ENCODE measurements at regions not wholly inside any gene's neighbourhood (a gene's known extent, or its start where the extent isn't known, plus 50 kb on each side); places are given as distances from the start of the nearest gene placed in this dataset.
"Not testable (repeated sequence)": the region's sequence is repeated elsewhere in the genome, so short reads cannot be mapped to it uniquely, and the experiment has no call there.

DNA sequence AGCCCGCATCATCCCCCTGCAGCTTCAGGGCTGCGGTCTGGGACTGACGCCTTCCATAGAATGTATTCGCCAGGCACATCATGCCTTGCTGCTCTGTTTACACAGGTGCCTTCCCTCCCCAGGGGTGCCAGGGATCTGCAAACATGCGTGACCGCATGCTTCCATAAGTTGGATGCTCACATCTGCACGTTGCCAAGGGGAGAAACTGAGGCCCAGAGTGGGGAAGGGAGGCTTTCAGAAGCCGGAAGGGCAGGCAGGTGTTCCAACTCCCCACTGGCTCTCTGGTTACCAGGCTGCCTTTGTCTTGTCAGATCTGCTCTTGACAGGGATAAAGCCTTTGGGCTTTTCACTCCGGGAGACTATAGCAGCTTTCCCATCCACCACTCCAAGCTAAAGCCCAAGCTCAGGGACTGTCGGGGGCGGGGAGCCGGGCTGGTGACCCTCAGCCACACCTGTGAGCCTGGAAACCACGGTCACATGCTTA is 125.8 kb upstream of the TNP1 start:
- H3K4me3 Mint-ChIP-seq, result no peak overlapping the region
- POLR2A ChIA-PET, result no interaction called here
- H3K27me3 Mint-ChIP-seq, result peaks cover 6% of the 10 kb centered on the region
- intact Hi-C loops (cut with micrococcal nuclease), result no loop called here
- CTCF ChIA-PET, result interaction anchor here (1.2 kb wide), 1 partner anchor 7 kb away, joined by 3 read pairs; no protein-coding TSS in a partner anchor
- H3K36me3 Mint-ChIP-seq, result no peaks in the 10 kb centered on the region
- H3K4me1 Mint-ChIP-seq (ENCODE audit: low read depth), result no peaks in the 10 kb centered on the region
- H3K27ac Mint-ChIP-seq, result no peak overlapping the region
- no peaks in the 10 kb centered on the region for H3K9me3 Mint-ChIP-seq
- no peak for DNase-seq

DNA sequence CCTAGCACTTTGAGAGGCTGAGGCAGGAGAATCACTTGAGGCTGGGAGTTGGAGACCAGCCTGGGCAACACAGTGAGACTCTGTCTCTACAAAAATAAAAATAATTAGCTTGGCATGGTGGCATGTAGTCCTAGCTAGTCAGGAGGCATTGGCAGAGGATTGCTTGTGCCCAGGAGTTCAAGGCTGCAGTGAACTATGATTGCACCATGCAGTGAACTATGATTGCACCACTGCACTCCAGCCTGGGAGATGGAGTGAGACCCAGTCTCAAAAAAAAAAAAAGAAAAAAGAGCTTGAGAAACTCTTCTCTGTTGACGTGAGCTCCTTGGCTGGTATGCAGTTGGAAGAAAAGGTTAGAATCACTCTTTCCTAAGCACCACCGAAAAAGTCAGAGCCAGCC is 125.1 kb upstream of the TNP1 start:
- no peaks in the 10 kb centered on the region for H3K9me3 Mint-ChIP-seq
- intact Hi-C loops (cut with micrococcal nuclease), result no loop called here
- H3K27me3 Mint-ChIP-seq, result peaks cover 6% of the 10 kb centered on the region
- H3K4me1 Mint-ChIP-seq (ENCODE audit: low read depth), result no peaks in the 10 kb centered on the region
- no peak for DNase-seq
- H3K4me3 Mint-ChIP-seq, result no peak overlapping the region
- CTCF ChIA-PET, result interaction anchor here (1.0 to 1.2 kb wide), 2 partner anchors 8 to 44 kb away, joined by 3 read pairs; no protein-coding TSS in a partner anchor
- POLR2A ChIA-PET, result no interaction called here
- H3K27ac Mint-ChIP-seq, result no peak overlapping the region
- H3K36me3 Mint-ChIP-seq, result no peaks in the 10 kb centered on the region

DNA sequence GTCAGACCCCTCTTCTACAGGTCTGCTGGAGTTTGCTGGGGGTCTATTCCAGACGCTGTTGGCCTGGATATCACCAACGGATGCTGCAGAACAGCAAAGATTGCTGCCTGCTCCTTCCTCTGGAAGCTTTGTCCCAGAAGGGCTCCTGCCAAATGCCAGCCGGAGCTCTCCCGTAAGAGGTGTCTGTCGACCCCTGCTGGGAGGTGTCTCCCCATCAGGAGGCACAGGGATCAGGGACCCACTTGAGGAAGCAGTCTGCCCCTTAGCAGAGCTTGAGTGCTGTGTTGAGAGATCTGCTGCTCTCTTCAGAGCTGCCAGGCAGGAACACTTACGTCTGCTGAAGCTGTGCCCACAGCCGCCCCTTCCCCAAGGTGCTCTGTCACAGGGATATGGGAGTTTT is 122.1 kb upstream of the TNP1 start:
- H3K4me3 Mint-ChIP-seq; H3K4me1 Mint-ChIP-seq (ENCODE audit: low read depth); H3K27ac Mint-ChIP-seq; DNase-seq; intact Hi-C loops (cut with micrococcal nuclease); POLR2A ChIA-PET; H3K9me3 Mint-ChIP-seq; H3K36me3 Mint-ChIP-seq; CTCF ChIA-PET; H3K27me3 Mint-ChIP-seq: not testable (repeated sequence)

DNA sequence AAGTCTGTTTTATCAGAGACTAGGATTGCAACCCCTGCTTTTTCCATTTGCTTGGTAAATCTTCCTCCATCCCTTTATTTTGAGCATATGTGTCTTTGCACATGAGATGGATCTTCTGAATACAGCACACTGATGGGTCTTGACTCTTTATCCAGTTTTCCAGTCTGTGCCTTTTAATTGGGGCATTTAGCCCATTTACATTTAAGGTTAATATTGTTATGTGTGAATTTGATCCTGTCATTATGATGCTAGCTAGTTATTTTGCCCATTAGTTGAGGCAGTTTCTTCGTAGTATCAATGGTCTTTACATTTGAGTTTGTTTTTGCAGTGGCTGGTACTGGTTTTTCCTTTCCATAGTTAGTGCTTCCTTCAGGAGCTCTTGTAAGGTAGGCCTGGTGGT is 120.6 kb upstream of the TNP1 start:
- CTCF ChIA-PET; H3K4me1 Mint-ChIP-seq (ENCODE audit: low read depth); H3K36me3 Mint-ChIP-seq; H3K27ac Mint-ChIP-seq; POLR2A ChIA-PET; DNase-seq; intact Hi-C loops (cut with micrococcal nuclease); H3K4me3 Mint-ChIP-seq; H3K27me3 Mint-ChIP-seq; H3K9me3 Mint-ChIP-seq: not testable (repeated sequence)

DNA sequence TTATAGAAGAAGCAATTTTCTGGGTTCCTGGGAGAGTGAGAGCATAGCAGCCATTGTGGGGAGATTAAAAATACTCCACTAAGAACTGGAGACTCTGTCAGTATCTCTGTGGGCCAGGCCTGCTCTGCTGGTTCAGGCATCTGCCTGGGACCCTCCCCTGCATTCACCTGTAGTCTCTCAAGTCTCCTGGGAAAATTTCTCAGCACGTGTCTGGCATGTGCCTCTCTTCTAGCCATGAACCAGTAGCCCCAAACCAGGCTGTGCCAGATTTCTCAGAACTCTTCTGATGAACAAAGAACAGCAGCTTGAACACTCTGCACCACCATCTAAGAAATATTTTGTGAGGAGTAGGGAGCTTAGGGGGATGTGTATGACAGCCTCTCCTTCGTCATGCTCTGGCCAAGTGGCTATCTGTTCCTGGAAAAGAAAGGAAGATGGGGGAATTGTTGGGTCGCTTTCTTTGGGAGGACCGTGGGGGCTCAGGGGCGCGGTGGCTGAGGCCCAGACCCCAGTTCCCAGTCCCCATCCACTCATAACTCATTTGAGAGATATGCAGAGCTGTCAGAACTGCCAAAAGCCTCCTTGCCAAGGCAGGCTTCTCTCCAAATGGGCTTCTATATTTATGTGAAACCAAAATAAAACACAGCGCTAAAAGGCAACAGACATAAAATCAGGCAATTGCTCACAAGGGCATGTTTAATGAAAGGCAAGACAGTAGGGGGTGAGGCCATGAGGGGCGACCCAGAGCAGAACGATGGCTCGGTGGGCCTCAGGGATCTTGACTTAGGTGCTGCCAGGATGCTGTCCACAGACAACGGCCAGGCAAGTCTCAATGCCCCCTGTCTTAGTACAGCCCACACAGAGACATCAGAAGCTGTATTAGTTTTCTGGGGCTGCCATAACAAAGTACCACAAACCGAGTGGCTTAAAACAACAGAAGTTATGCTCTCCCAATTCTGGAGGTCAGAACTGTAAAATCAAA is 114.7 kb upstream of the TNP1 start:
- Mint-ChIP-seq H3K4me1 (ENCODE audit: low read depth) (no peaks in the 10 kb centered on the region), H3K36me3 (no peaks in the 10 kb centered on the region), H3K9me3 (no peaks in the 10 kb centered on the region), H3K27me3 (no peaks in the 10 kb centered on the region), H3K4me3 (no peak overlapping the region), H3K27ac (no peak overlapping the region)
- ChIA-PET CTCF (no interaction called here), POLR2A (no interaction called here)
- intact Hi-C loops (cut with micrococcal nuclease), result no loop called here
- DNase-seq, result no peak

DNA sequence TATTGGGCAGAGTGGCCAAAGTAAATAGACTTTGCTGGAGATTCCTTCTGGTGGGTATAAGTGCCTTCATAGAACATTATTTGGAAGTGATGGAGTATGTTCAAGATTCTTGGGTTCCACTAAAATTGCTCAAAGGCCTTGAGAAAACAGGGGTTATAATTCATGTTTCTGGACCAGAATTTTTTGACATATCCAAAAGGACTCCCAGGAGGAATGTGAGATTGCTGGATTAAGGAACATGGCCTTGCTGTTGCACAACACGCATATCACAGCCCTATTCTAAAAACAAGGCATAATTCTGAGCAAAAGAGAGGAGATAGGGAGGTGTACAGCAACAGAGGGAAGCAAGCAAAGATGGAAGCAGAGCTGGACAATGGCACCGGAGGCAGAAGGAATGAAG is 111.7 kb upstream of the TNP1 start:
- intact Hi-C loops (cut with micrococcal nuclease), result no loop called here
- Mint-ChIP-seq H3K27me3 (peaks cover 2% of the 10 kb centered on the region), H3K4me1 (ENCODE audit: low read depth) (no peaks in the 10 kb centered on the region), H3K36me3 (no peaks in the 10 kb centered on the region), H3K27ac (no peak overlapping the region), H3K9me3 (no peaks in the 10 kb centered on the region), H3K4me3 (no peak overlapping the region)
- ChIA-PET CTCF (no interaction called here), POLR2A (no interaction called here)
- no peak for DNase-seq

DNA sequence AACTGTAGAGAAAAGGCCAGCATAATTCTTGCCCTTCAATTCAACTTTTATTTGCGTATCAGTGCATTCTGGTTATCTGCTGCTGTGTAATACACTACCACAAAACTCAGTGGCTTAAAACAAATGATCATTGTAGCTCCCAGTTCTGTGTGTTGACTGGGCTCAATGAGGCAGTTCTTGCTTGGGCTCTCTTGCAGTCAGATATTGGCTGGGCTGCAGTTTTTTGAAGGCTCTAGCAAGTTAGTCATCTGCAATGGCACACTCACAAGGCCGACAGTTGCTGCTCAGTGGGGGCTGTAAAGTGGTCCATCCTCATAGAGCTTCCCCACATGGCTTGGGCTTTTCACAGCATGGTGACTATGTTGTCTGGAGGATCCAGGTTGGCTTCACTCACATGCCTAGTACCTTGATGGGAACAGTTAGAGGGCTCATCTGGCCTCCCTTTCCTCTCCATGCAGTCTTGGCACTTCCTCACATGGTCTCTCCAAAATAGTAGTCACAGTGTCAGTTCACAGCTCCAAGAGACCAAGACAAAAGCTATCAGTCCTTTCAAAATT is 110.6 kb upstream of the TNP1 start:
- no peaks in the 10 kb centered on the region for H3K9me3 Mint-ChIP-seq
- H3K4me1 Mint-ChIP-seq (ENCODE audit: low read depth), result no peaks in the 10 kb centered on the region
- CTCF ChIA-PET, result no interaction called here
- intact Hi-C loops (cut with micrococcal nuclease), result no loop called here
- DNase-seq, result no peak
- POLR2A ChIA-PET, result no interaction called here
- no peaks in the 10 kb centered on the region for H3K36me3 Mint-ChIP-seq
- H3K27ac Mint-ChIP-seq, result no peak overlapping the region
- H3K4me3 Mint-ChIP-seq, result no peak overlapping the region
- peaks cover 2% of the 10 kb centered on the region for H3K27me3 Mint-ChIP-seq

DNA sequence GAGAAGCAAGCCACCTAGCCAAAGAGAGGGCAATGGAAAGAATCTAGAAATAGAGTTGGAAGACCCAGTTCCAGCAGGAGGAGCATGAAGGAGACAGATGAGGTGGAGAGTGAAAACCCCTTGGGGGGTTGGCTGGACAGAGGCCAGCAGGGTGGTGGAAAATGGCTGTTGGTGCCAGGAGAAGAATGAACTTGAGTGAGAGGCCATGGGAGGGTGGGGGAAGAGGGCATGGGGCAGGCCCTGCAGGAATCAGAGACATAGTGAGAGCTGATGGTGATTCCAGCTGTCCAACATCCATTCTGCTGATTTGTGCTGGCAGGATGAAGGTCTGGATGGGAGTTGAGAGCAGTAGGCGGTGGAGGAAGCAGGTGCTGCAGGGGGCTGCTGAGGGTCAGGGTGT is 108.0 kb upstream of the TNP1 start:
- POLR2A ChIA-PET, result no interaction called here
- no peak overlapping the region for H3K4me3 Mint-ChIP-seq
- no peaks in the 10 kb centered on the region for H3K9me3 Mint-ChIP-seq
- H3K36me3 Mint-ChIP-seq, result no peaks in the 10 kb centered on the region
- no peak overlapping the region for H3K27ac Mint-ChIP-seq
- no peak for DNase-seq
- intact Hi-C loops (cut with micrococcal nuclease), result no loop called here
- peaks cover 2% of the 10 kb centered on the region for H3K27me3 Mint-ChIP-seq
- H3K4me1 Mint-ChIP-seq (ENCODE audit: low read depth), result no peaks in the 10 kb centered on the region
- CTCF ChIA-PET, result no interaction called here

DNA sequence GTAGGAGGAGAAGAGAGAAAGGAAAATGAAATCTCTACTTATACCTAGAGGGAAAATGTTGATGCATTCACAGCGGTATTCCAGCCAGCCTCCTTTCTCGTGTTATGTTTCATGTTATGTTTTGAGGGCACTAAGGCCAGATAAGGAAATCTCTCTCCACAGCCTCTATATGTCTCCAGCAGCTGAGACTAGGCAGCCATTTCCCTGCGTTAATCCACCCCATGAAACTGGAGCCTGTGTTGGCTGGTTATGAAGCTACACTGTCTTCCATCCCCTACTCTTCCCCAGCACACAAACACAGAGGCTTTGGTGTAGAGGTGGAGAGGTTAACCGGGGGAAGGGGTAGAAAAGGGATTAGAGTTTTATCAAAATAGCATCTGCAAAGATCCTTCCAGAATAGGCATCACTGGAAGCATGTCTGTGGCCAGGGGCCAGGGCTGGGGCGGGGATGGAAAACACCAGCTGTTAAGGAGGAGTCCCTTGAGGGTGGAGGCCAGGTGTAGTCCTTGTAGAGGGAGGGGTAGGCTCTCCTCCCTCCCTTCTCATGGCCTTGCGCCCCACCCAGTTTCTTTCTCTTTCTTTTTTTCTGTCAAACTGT is 100.9 kb upstream of the TNP1 start:
- CTCF ChIA-PET, result no interaction called here
- intact Hi-C loops (cut with micrococcal nuclease), result no loop called here
- no peak overlapping the region for H3K27ac Mint-ChIP-seq
- H3K27me3 Mint-ChIP-seq, result peaks cover 4% of the 10 kb centered on the region
- H3K36me3 Mint-ChIP-seq, result no peaks in the 10 kb centered on the region
- POLR2A ChIA-PET, result no interaction called here
- DNase-seq, result no peak
- H3K4me3 Mint-ChIP-seq, result no peak overlapping the region
- H3K9me3 Mint-ChIP-seq, result no peaks in the 10 kb centered on the region
- no peaks in the 10 kb centered on the region for H3K4me1 Mint-ChIP-seq (ENCODE audit: low read depth)

DNA sequence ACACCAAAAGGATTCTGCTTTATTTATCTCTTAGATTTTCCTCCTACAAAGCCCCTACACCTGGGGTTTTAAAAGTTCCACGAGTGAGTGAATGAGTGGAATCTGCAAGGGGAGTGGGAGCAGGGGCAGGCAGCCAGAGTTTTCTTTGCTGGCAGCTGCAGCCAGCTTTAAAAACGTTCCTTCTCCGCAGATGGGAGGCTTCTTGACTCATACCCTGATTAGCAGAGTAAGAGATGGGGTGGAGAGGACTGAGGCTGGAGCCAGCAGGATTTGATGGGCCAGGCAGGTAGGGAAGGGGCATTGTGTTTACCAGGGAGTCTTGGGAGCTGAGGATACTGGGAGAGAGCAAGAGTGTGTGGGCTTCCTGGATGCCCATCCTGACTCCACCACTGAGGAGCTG is 99.6 kb upstream of the TNP1 start:
- H3K4me1 Mint-ChIP-seq (ENCODE audit: low read depth), result no peaks in the 10 kb centered on the region
- peaks cover 4% of the 10 kb centered on the region for H3K27me3 Mint-ChIP-seq
- no peak overlapping the region for H3K4me3 Mint-ChIP-seq
- no peak for DNase-seq
- POLR2A ChIA-PET, result no interaction called here
- peaks cover 2% of the 10 kb centered on the region for H3K36me3 Mint-ChIP-seq
- H3K9me3 Mint-ChIP-seq, result peaks cover 6% of the 10 kb centered on the region
- CTCF ChIA-PET, result no interaction called here
- intact Hi-C loops (cut with micrococcal nuclease), result no loop called here
- H3K27ac Mint-ChIP-seq, result no peak overlapping the region

DNA sequence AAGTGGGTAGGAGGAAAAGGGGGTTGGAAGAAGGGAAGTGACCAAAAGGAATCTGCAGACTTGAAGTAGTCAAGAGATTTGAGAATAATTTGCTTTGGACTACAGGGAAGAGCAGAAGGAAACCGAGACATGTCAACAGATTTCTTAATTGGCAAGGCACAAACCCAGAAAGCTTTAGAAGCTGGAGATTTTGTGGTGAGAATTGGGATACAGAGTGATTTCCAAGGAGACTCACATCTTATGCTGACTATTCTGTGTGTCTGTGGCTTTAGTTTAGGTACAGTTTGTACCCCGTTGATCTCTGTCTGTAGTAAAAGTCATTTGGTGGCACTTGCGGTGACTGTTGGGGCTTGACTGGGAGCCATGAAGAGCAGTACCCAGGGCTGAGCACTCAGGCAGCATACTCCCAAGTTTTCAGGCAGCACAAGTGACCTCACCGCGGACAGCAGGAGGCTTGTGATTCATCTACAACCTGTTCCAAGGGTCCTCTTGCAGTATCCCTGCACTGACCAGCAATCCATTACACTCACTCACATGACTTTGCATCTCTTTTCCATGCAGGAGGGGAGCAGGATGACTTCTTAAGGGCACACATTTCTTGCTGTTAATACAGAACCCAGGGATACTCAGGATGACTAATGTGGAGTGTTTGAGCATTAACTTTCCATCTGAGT is 97.1 kb upstream of the TNP1 start:
- no peak overlapping the region for H3K4me3 Mint-ChIP-seq
- H3K27ac Mint-ChIP-seq, result no peak overlapping the region
- peaks cover 6% of the 10 kb centered on the region for H3K9me3 Mint-ChIP-seq
- peaks cover 2% of the 10 kb centered on the region for H3K36me3 Mint-ChIP-seq
- H3K27me3 Mint-ChIP-seq, result peaks cover 2% of the 10 kb centered on the region
- CTCF ChIA-PET, result no interaction called here
- POLR2A ChIA-PET, result no interaction called here
- no peak for DNase-seq
- intact Hi-C loops (cut with micrococcal nuclease), result no loop called here
- H3K4me1 Mint-ChIP-seq (ENCODE audit: low read depth), result no peaks in the 10 kb centered on the region

DNA sequence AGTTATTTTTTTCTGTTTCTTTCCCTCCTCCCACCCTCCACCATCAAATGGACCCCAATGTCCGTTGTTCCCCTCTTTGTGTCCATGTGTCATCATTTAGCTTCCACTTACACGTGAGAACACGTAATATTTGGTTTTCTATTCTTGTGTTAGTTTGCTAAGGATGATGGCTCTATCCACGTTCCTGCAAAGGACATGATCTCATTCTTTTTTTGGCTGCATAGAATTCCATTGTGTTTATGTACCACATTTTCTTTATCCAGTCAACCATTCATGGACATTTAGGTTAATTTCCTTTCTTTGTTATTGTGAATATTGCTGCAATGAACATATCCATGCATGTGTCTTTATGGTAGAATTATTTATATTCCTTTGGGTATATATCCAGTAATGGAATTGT is 91.3 kb upstream of the TNP1 start:
- intact Hi-C loops (cut with micrococcal nuclease), result no loop called here
- H3K9me3 Mint-ChIP-seq, result peaks cover 6% of the 10 kb centered on the region
- peaks cover 2% of the 10 kb centered on the region for H3K36me3 Mint-ChIP-seq
- CTCF ChIA-PET, result no interaction called here
- no peak overlapping the region for H3K27ac Mint-ChIP-seq
- POLR2A ChIA-PET, result no interaction called here
- H3K4me3 Mint-ChIP-seq, result no peak overlapping the region
- no peak for DNase-seq
- H3K4me1 Mint-ChIP-seq (ENCODE audit: low read depth), result no peaks in the 10 kb centered on the region
- H3K27me3 Mint-ChIP-seq, result peaks cover 2% of the 10 kb centered on the region

Data from activated CD4-positive, alpha-beta memory T cell treated with anti-CD3 and anti-CD28 coated beads for 36 hours (primary cell).